Large intestine (tissue), 3 donors: ENCODE measurements at regions not wholly inside any gene's neighbourhood (a gene's known extent, or its start where the extent isn't known, plus 50 kb on each side); places are given as distances from the start of the nearest gene placed in this dataset.
"Not testable (repeated sequence)": the region's sequence is repeated elsewhere in the genome, so short reads cannot be mapped to it uniquely, and the experiment has no call there.

Experiments used
- DNase-seq, 2 donors: peaks; one replicate each; pipeline versions ENCODE4 v3.0.0 to v3.0.0-alpha.2; 2013
- H3K27ac ChIP-seq: one replicate; pipeline ENCODE4 v1.5.1; 2013; ENCODE audit warnings: low read length
- H3K27me3 ChIP-seq: 2 replicates; pipeline ENCODE4 v1.6.1; 2013; ENCODE audit warnings: low read length; ENCODE audit not compliant: control insufficient read depth, insufficient read depth
- H3K36me3 ChIP-seq: 2 replicates; pipeline ENCODE4 v1.6.1; 2013; ENCODE audit warnings: low read length; ENCODE audit not compliant: control insufficient read depth, insufficient read depth
- H3K4me1 ChIP-seq: one replicate; pipeline ENCODE4 v1.6.1; 2013; ENCODE audit warnings: low read length; ENCODE audit not compliant: control insufficient read depth, insufficient read depth
- H3K4me3 ChIP-seq: one replicate; pipeline ENCODE4 v1.5.1; 2013; ENCODE audit warnings: low read length
- H3K9me3 ChIP-seq: one replicate; pipeline ENCODE4 v1.6.1; 2013; ENCODE audit warnings: mild to moderate bottlenecking, low read depth, low read length, moderate library complexity; ENCODE audit not compliant: control insufficient read depth
- WGBS: methylation state at CpG from one replicate; pipeline ENCODE4 v1.1.5; 2013; ENCODE audit warnings: low lambda C conversion rate; ENCODE audit not compliant: insufficient coverage; 5-methylcytosine and 5-hydroxymethylcytosine counted together

GRCh38 chr7:93717217-93717900 is 142.8 kb upstream of the CALCR start:
- Histone ChIP-seq H3K36me3 (no peaks in the 10 kb centered on the region), H3K9me3 (no peaks in the 10 kb centered on the region), H3K27ac (no peak overlapping the region), H3K4me3 (no peak overlapping the region), H3K27me3 (no peaks in the 10 kb centered on the region), H3K4me1 (peaks cover 3% of the 10 kb centered on the region)
- DNase-seq, result no peak
- 100% methylated on average over 1 of the region's 1 CpG for WGBS

DNA sequence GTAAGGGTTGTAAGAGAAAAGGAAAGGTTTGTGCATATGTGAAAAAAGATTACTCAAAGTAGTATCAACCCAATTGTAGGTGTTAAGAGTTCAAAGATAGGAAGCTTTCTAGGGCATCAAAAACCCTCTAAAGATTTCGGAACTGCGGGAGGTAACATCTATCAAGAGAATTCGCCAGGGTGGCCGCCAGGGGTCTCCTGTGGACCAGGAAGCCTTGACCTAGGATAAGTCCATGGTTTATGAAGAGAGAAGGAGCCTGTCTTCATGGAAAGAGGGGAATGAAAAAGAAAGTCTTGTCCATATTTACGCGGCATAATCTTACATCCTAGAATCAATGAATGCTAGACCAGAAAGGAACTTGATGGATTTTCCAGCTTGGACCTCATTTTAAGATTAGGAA is 140.7 kb upstream of the CALCR start:
- peak; percentile 5 to 14 for DNase-seq
- Histone ChIP-seq H3K4me1 (peaks cover 3% of the 10 kb centered on the region), H3K36me3 (no peaks in the 10 kb centered on the region), H3K27ac (no peak overlapping the region), H3K27me3 (no peaks in the 10 kb centered on the region), H3K9me3 (no peaks in the 10 kb centered on the region), H3K4me3 (no peak overlapping the region)
- WGBS, result no CpG with 5 or more reads among the region's 6 CpGs

DNA sequence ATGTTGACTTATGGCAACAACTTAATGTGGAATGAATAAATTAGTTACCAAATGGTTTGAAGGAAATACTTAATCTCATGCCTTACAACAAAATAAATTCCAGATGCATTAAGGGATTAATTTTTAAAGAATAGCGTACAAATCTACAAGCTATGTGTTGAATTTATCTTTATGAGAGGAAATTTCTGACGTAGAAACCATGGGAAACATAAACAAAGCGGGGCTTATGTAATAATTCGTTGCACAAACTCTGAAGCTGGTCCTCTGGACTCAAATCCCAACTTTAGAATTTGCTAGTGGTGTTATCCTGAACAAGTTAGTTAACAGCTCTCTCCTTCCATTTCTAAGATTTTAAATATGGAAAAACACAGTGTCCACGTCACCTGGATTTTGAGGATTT is 137.4 kb upstream of the CALCR start:
- WGBS, result 73% methylated on average over 2 of the region's 5 CpGs
- H3K9me3 ChIP-seq, result no peaks in the 10 kb centered on the region
- H3K4me1 ChIP-seq, result no peaks in the 10 kb centered on the region
- no peaks in the 10 kb centered on the region for H3K36me3 ChIP-seq
- no peak overlapping the region for H3K27ac ChIP-seq
- H3K27me3 ChIP-seq, result no peaks in the 10 kb centered on the region
- no peak overlapping the region for H3K4me3 ChIP-seq
- DNase-seq, result no peak

DNA sequence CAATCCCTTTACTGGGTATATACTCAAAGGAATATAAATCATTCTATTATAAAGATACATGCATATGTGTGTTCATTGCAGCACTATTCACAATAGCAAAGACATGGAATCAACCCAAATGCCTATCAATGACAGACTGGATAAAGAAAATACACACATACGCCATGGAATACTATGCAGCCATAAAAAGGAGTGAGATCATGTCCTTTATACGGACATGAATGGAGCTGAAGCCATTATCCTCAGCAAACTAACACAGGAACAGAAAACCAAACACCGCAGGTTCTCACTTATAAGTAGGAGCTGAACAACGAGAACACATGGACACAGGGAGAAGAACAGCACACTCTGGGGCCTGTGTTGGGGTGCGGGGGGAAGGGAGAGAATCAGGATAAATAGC is 133.7 kb upstream of the CALCR start:
- not testable (repeated sequence) for H3K9me3 ChIP-seq, H3K27ac ChIP-seq, H3K4me1 ChIP-seq, H3K27me3 ChIP-seq, H3K36me3 ChIP-seq, DNase-seq, H3K4me3 ChIP-seq
- 80% methylated on average over 2 of the region's 5 CpGs for WGBS

- no peak overlapping the region for H3K27ac ChIP-seq
- no peaks in the 10 kb centered on the region for H3K9me3 ChIP-seq
- H3K36me3 ChIP-seq, result no peaks in the 10 kb centered on the region
- no peak for DNase-seq
- H3K4me3 ChIP-seq, result no peak overlapping the region
- H3K4me1 ChIP-seq, result no peaks in the 10 kb centered on the region
- no peaks in the 10 kb centered on the region for H3K27me3 ChIP-seq
These were observed 132.7 kb upstream of the CALCR start for GRCh38 chr7:93707249-93707648.

DNA sequence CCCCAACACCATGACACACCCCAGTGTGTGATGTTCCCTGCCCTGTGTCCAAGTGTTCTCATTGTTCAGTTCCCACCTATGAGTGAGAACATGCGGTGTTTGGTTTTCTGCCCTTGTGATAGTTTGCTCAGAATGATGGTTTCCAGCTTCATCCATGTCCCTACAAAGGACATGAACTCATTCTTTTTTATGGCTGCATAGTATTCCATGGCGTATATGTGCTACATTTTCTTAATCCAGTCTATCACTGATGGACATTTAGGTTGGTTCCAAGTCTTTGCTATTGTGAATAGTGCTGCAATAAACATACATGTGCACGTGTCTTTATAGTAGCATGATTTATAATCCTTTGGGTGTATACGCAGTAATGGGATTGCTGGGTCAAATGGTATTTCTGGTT is 131.6 kb upstream of the CALCR start:
- not testable (repeated sequence) for H3K27ac ChIP-seq, H3K4me1 ChIP-seq, H3K27me3 ChIP-seq, H3K36me3 ChIP-seq, H3K4me3 ChIP-seq, DNase-seq, H3K9me3 ChIP-seq
- WGBS, result 50% methylated on average over 1 of the region's 4 CpGs

DNA sequence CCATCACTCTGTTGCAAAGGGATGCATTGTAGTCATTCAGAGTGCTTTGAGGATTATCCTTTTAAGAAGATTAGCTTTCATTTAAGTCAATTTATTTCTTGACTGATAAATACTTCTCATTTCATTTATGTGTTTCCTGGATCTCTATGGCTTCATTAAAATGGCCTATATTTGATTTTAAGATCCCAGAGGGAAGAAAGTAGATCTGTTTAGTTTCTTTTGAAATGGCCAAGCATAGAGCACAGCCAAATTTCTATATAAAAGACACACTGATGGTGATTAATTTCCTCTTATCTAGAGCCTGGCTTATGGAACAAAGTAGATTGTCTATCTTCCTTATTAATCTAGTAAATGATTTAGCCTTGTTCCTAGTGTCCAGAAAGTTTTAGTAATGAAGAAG is 129.7 kb upstream of the CALCR start:
- H3K4me3 ChIP-seq, result no peak overlapping the region
- H3K9me3 ChIP-seq, result no peaks in the 10 kb centered on the region
- H3K27me3 ChIP-seq, result no peaks in the 10 kb centered on the region
- no peak for DNase-seq
- no peaks in the 10 kb centered on the region for H3K4me1 ChIP-seq
- no peak overlapping the region for H3K27ac ChIP-seq
- no peaks in the 10 kb centered on the region for H3K36me3 ChIP-seq

GRCh38 chr7:93697901-93698300 is 123.4 kb upstream of the CALCR start:
- Histone ChIP-seq H3K4me3 (no peak overlapping the region), H3K4me1 (no peaks in the 10 kb centered on the region), H3K27ac (no peak overlapping the region), H3K27me3 (no peaks in the 10 kb centered on the region), H3K36me3 (no peaks in the 10 kb centered on the region), H3K9me3 (no peaks in the 10 kb centered on the region)
- DNase-seq, result no peak
- WGBS, result no CpG with 5 or more reads among the region's 1 CpG

DNA sequence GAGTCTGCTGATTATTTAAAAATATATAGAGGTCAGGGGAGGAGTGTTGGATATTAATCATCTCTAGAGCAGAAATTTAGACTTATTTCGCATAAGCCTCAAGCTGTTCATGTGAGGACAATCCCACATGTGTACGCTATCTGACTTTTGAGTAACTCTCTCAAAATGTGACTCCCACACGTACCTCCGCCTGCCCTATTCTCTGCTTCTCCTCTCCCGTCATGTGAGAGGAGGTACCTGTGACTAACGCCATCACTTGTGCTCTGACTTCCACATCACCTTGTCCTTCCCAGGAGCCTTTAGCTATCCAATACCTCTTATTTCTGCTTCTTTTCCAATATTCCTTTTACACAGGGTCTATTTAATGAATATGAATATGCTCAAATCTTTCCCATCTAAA is 119.3 kb upstream of the CALCR start:
- DNase-seq, result no peak
- WGBS, result no CpG with 5 or more reads among the region's 6 CpGs
- H3K27me3 ChIP-seq, result no peaks in the 10 kb centered on the region
- no peak overlapping the region for H3K27ac ChIP-seq
- H3K4me1 ChIP-seq, result no peaks in the 10 kb centered on the region
- H3K4me3 ChIP-seq, result no peak overlapping the region
- no peaks in the 10 kb centered on the region for H3K9me3 ChIP-seq
- no peaks in the 10 kb centered on the region for H3K36me3 ChIP-seq

DNA sequence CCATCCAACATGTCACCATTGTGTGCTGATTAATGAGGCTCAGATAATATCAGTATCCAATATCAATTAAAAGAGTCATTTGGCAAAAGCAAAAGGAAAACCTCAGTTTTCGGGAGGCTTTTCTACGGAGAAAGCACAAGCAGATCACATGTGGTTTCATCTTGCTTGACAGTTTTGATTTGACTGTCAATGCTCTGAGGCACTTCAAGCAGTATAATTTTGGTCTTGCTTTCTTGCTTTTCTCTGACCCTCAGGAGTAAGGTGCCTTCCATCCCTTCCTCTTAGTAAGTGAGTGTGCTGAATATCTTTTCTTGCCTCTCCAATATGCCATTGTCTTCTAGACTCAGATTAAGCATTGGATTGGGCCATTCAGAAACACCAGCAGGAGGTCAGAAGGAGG is 115.5 kb upstream of the CALCR start:
- Histone ChIP-seq H3K4me1 (no peaks in the 10 kb centered on the region), H3K4me3 (no peak overlapping the region), H3K36me3 (no peaks in the 10 kb centered on the region), H3K9me3 (no peaks in the 10 kb centered on the region), H3K27ac (no peak overlapping the region), H3K27me3 (no peaks in the 10 kb centered on the region)
- no peak for DNase-seq
- no CpG with 5 or more reads among the region's 2 CpGs for WGBS

GRCh38 chr7:93678185-93678584 is 103.7 kb upstream of the CALCR start:
- H3K36me3 ChIP-seq, result no peaks in the 10 kb centered on the region
- H3K4me1 ChIP-seq, result no peaks in the 10 kb centered on the region
- H3K4me3 ChIP-seq, result no peak overlapping the region
- DNase-seq, result no peak
- H3K27me3 ChIP-seq, result no peaks in the 10 kb centered on the region
- H3K9me3 ChIP-seq, result no peaks in the 10 kb centered on the region
- no peak overlapping the region for H3K27ac ChIP-seq
